ENCODE measurements at regions not wholly inside any gene's neighbourhood (a gene's known extent, or its start where the extent isn't known, plus 50 kb on each side); places are given as distances from the start of the nearest gene placed in this dataset.

DNA sequence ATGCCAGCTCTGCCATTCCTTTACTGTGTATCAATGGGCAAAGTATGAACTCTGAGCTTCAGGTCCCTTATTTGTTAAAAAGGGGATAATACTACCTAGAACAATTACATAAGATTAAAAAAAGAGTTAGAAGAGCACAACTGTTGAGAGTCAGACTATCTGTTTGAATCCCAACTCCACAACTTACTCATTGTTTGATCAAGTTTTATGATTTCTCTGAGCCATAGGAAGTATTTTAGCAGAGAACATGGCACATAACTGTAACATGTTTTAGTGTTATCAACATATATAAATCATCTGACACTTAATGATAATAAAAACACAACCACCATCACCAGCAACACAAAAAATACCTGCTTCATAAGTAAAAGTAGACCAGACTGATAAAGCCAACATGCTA, 421.3 kb downstream of the ZFHX3 start:
- TF ChIP-seq, protein P1, sequence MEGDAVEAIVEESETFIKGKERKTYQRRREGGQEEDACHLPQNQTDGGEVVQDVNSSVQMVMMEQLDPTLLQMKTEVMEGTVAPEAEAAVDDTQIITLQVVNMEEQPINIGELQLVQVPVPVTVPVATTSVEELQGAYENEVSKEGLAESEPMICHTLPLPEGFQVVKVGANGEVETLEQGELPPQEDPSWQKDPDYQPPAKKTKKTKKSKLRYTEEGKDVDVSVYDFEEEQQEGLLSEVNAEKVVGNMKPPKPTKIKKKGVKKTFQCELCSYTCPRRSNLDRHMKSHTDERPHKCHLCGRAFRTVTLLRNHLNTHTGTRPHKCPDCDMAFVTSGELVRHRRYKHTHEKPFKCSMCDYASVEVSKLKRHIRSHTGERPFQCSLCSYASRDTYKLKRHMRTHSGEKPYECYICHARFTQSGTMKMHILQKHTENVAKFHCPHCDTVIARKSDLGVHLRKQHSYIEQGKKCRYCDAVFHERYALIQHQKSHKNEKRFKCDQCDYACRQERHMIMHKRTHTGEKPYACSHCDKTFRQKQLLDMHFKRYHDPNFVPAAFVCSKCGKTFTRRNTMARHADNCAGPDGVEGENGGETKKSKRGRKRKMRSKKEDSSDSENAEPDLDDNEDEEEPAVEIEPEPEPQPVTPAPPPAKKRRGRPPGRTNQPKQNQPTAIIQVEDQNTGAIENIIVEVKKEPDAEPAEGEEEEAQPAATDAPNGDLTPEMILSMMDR (IDR thresholded peaks at IDR 0.05; ENCODE audit: extremely low read depth, low read depth, low read length), result no peak
- Histone ChIP-seq H3K27me3 (ENCODE audit: insufficient read depth, low read length) (no peaks in the 10 kb centered on the region), H3K36me3 (ENCODE audit: insufficient read depth, low read length) (no peaks in the 10 kb centered on the region), H3K4me3 (ENCODE audit: insufficient read depth, low read length) (no peak overlapping the region), H3K9me3 (ENCODE audit: low read depth, low read length) (no peaks in the 10 kb centered on the region), H3K4me1 (ENCODE audit: insufficient read depth, low read length) (no peaks in the 10 kb centered on the region), H3K27ac (ENCODE audit: low read depth, low read length) (no peak overlapping the region), H2AFZ (ENCODE audit: low read length) (no peak overlapping the region), H3K4me2 (ENCODE audit: insufficient read depth, low read length) (no peak overlapping the region), H3K79me2 (ENCODE audit: insufficient read depth, low read length) (no peaks in the 10 kb centered on the region), H4K20me1 (ENCODE audit: insufficient read depth, low read length) (no peaks in the 10 kb centered on the region)
- no peak for DNase-seq (ENCODE audit: insufficient read length, low spot score, missing footprints)

DNA sequence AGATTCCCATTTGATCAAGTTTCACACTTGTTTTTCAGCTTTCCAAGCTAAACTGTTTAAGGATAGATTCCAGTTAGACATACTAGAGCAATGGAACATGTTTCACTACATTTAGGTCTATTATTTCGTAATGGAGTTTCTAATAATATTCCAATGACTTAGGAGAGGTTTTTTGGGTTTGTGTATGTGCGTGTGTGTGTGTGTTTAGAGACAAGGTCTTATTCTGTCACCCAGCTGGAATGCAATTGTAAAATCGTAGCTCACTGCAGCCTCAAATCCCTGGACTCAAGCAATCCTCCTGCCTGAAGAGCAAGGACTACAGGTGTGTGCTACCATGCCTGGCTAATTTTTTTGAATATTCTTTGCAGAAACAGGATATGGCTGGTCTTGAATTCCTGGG, 426.3 kb downstream of the ZFHX3 start:
- Histone ChIP-seq H3K36me3 (ENCODE audit: insufficient read depth, low read length) (no peaks in the 10 kb centered on the region), H3K79me2 (ENCODE audit: insufficient read depth, low read length) (no peaks in the 10 kb centered on the region), H3K4me2 (ENCODE audit: insufficient read depth, low read length) (no peak overlapping the region), H3K9me3 (ENCODE audit: low read depth, low read length) (no peaks in the 10 kb centered on the region), H3K4me1 (ENCODE audit: insufficient read depth, low read length) (no peaks in the 10 kb centered on the region), H3K4me3 (ENCODE audit: insufficient read depth, low read length) (no peak overlapping the region), H4K20me1 (ENCODE audit: insufficient read depth, low read length) (no peaks in the 10 kb centered on the region), H2AFZ (ENCODE audit: low read length) (no peak overlapping the region), H3K27me3 (ENCODE audit: insufficient read depth, low read length) (no peaks in the 10 kb centered on the region), H3K27ac (ENCODE audit: low read depth, low read length) (no peak overlapping the region)
- TF ChIP-seq, protein P1 (IDR thresholded peaks at IDR 0.05; ENCODE audit: extremely low read depth, low read depth, low read length), result no peak
- no peak for DNase-seq (ENCODE audit: insufficient read length, low spot score, missing footprints)

DNA sequence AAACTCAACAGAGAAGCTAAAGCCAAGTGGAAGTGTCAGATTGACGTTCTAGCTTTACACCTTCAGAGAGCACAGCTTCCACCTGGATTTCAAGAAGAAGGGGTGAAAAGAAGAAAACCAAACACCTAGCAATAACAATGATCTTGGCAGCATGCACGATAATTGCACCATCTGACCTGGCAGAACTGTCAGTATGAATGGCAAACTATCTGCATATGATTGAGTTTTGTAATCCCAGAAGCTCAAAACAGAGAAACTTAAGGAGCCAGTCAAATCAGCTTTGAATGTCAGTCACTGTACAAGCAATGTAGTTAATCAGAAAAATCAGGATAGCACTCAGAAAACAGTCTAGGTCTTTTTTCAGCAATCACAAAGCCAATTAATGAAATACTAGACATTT, 427.1 kb downstream of the ZFHX3 start:
- TF ChIP-seq, protein P1 (IDR thresholded peaks at IDR 0.05; ENCODE audit: extremely low read depth, low read depth, low read length), result no peak
- no peaks in the 10 kb centered on the region for H4K20me1 ChIP-seq (ENCODE audit: insufficient read depth, low read length)

DNA sequence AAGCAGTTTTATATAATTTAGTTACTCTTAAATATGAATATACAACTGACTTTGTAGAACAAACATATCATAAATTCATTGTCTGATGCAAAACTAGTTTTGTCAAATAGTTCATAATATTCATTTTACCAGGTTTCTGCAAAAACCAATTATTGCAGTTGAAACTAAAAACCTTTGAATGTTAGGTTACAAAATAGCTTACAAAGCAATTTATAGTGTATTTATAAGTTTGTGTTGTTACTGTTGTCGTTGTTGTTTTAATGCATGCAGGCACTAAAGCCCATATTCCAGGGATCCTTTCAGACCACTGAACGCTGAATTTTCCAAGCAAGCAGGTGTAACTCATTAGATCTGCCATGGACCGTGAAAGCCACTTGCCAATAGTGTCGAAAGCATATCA, 427.6 kb downstream of the ZFHX3 start:
- Histone ChIP-seq H3K4me2 (ENCODE audit: insufficient read depth, low read length) (no peak overlapping the region), H3K27me3 (ENCODE audit: insufficient read depth, low read length) (no peaks in the 10 kb centered on the region)
- DNase-seq (ENCODE audit: insufficient read length, low spot score, missing footprints), result no peak

More for the DNA sequence above, 427.1 kb downstream of the ZFHX3 start:
- H3K27ac ChIP-seq (ENCODE audit: low read depth, low read length), result no peak overlapping the region
- no peaks in the 10 kb centered on the region for H3K79me2 ChIP-seq (ENCODE audit: insufficient read depth, low read length)
- DNase-seq (ENCODE audit: insufficient read length, low spot score, missing footprints), result no peak
- no peak overlapping the region for H3K4me3 ChIP-seq (ENCODE audit: insufficient read depth, low read length)
- no peaks in the 10 kb centered on the region for H3K4me1 ChIP-seq (ENCODE audit: insufficient read depth, low read length)
- H3K27me3 ChIP-seq (ENCODE audit: insufficient read depth, low read length), result no peaks in the 10 kb centered on the region
- peak overlapping the region; percentile 43 for H2AFZ ChIP-seq (ENCODE audit: low read length)
- H3K9me3 ChIP-seq (ENCODE audit: low read depth, low read length), result no peaks in the 10 kb centered on the region
- H3K36me3 ChIP-seq (ENCODE audit: insufficient read depth, low read length), result no peaks in the 10 kb centered on the region
- no peak overlapping the region for H3K4me2 ChIP-seq (ENCODE audit: insufficient read depth, low read length)

More for the DNA sequence above, 427.6 kb downstream of the ZFHX3 start:
- peaks cover 2% of the 10 kb centered on the region for H4K20me1 ChIP-seq (ENCODE audit: insufficient read depth, low read length)
- H3K9me3 ChIP-seq (ENCODE audit: low read depth, low read length), result no peaks in the 10 kb centered on the region
- no peak overlapping the region for H2AFZ ChIP-seq (ENCODE audit: low read length)
- no peak overlapping the region for H3K4me3 ChIP-seq (ENCODE audit: insufficient read depth, low read length)
- no peak overlapping the region for H3K27ac ChIP-seq (ENCODE audit: low read depth, low read length)
- no peaks in the 10 kb centered on the region for H3K36me3 ChIP-seq (ENCODE audit: insufficient read depth, low read length)
- no peaks in the 10 kb centered on the region for H3K79me2 ChIP-seq (ENCODE audit: insufficient read depth, low read length)
- no peaks in the 10 kb centered on the region for H3K4me1 ChIP-seq (ENCODE audit: insufficient read depth, low read length)
- TF ChIP-seq, protein P1 (IDR thresholded peaks at IDR 0.05; ENCODE audit: extremely low read depth, low read depth, low read length), result no peak
